Keratinocyte (primary cell): ENCODE measurements at regions not wholly inside any gene's neighbourhood (a gene's known extent, or its start where the extent isn't known, plus 50 kb on each side); places are given as distances from the start of the nearest gene placed in this dataset.

Source experiments
- DNase-seq: peaks from one replicate; pipeline ENCODE4 v3.0.0-alpha.2; 2011; ENCODE audit warnings: low read depth, missing footprints, low spot score
- FAIRE-seq: peaks from 2 replicates; lab custom pipeline; 2011; peaks lifted over from hg19 to GRCh38; lab: Jason Lieb, UNC
- H2AFZ ChIP-seq: 2 replicates; pipeline ENCODE4 v1.6.0; 2012; ENCODE audit warnings: low read length, control low read depth, inconsistent platforms; ENCODE audit not compliant: control insufficient read depth
- H3K27ac ChIP-seq: 2 replicates; pipeline ENCODE4 v1.5.1; 2011; ENCODE audit warnings: low read length; ENCODE audit not compliant: control insufficient read depth, insufficient read depth
- H3K27me3 ChIP-seq: 3 replicates; pipeline ENCODE4 v1.6.0; 2011; ENCODE audit warnings: low read length; ENCODE audit not compliant: control insufficient read depth, insufficient read depth; ENCODE audit errors: extremely low read depth
- H3K36me3 ChIP-seq, 2 experiments: 2 replicates in 1 of 2; 3 replicates in 1 of 2; pipeline ENCODE4 v1.5.1; 2011; ENCODE audit warnings: low read length in 2 of 2, mild to moderate bottlenecking in 1 of 2; ENCODE audit not compliant: control insufficient read depth in 2 of 2, insufficient read depth in 2 of 2; ENCODE audit errors: extremely low read depth in 1 of 2
- H3K4me1 ChIP-seq: 3 replicates; pipeline ENCODE4 v1.5.1; 2011; ENCODE audit warnings: low read length; ENCODE audit not compliant: control insufficient read depth, insufficient read depth; ENCODE audit errors: extremely low read depth
- H3K4me2 ChIP-seq: 3 replicates; pipeline ENCODE4 v1.6.0; 2011; ENCODE audit warnings: low read depth, low read length; ENCODE audit not compliant: control insufficient read depth, insufficient read depth; ENCODE audit errors: extremely low read depth
- H3K4me3 ChIP-seq, 3 experiments: fragments of 200-600 bp in 1 of 3; sonication (generic) in 1 of 3; 2 replicates in 2 of 3; 3 replicates in 1 of 3; pipeline ENCODE4 v1.5.1; 2011 to 2016; ENCODE audit warnings: low read length in 3 of 3, mild to moderate bottlenecking in 3 of 3, control low read depth in 2 of 3, inconsistent platforms in 1 of 3, low read depth in 1 of 3, mixed read lengths in 1 of 3, mixed run types in 1 of 3, moderate library complexity in 1 of 3; ENCODE audit not compliant: control insufficient read depth in 2 of 3, insufficient read depth in 2 of 3; ENCODE audit errors: extremely low read depth in 1 of 3
- H3K79me2 ChIP-seq: 2 replicates; pipeline ENCODE4 v1.6.0; 2012; ENCODE audit warnings: low read length; ENCODE audit not compliant: control insufficient read depth, insufficient read depth
- H3K9ac ChIP-seq: 3 replicates; pipeline ENCODE4 v1.6.0; 2011; ENCODE audit warnings: low read length; ENCODE audit not compliant: control insufficient read depth, insufficient read depth; ENCODE audit errors: extremely low read depth
- H3K9me1 ChIP-seq: 3 replicates; pipeline ENCODE4 v1.6.0; 2011; ENCODE audit warnings: low read length; ENCODE audit not compliant: control insufficient read depth, insufficient read depth; ENCODE audit errors: extremely low read depth
- H3K9me3 ChIP-seq: 2 replicates; pipeline ENCODE4 v1.5.1; 2012; ENCODE audit warnings: low read depth, low read length; ENCODE audit not compliant: control insufficient read depth
- H4K20me1 ChIP-seq: 3 replicates; pipeline ENCODE4 v1.6.0; 2011; ENCODE audit warnings: low read length; ENCODE audit not compliant: control insufficient read depth, insufficient read depth; ENCODE audit errors: extremely low read depth
- CTCF ChIP-seq, 3 experiments: IDR thresholded peaks in 1 of 3; conservative IDR thresholded peaks in 1 of 3; optimal IDR thresholded peaks in 1 of 3; 2 replicates in 2 of 3; 3 replicates in 1 of 3; pipeline versions ENCODE3 to v1.5.1; 2011; ENCODE audit warnings: low read length in 3 of 3, mild to moderate bottlenecking in 3 of 3, moderate library complexity in 2 of 3, control low read depth in 1 of 3, inconsistent platforms in 1 of 3; ENCODE audit not compliant: insufficient read depth in 2 of 3; ENCODE audit errors: extremely low read depth in 1 of 3
- EZH2 ChIP-seq: IDR thresholded peaks from one replicate; pipeline ENCODE4 v1.6.1; 2012; ENCODE audit warnings: inconsistent platforms, mild to moderate bottlenecking, low read length, moderate library complexity
- dilution Hi-C: fragments of 300-500 bp; cut with MboI; formaldehyde crosslinking; loops from one replicate; pipeline ENCODE4 v1.7.0; 2020; ENCODE audit warnings: low sequenced_read_pairs; ENCODE audit not compliant: extremely low pct_ligation_motif_present

- no peaks in the 10 kb centered on the region for H3K27me3 ChIP-seq
- no peak overlapping the region for H2AFZ ChIP-seq
- peaks cover 3% of the 10 kb centered on the region for H3K4me1 ChIP-seq
- dilution Hi-C loops = no loop called here
- FAIRE-seq (no peak), DNase-seq (no peak)
- no peak overlapping the region for H3K4me3 ChIP-seq
- H3K9me1 ChIP-seq = no peaks in the 10 kb centered on the region
- H3K27ac ChIP-seq = no peak overlapping the region
- H3K79me2 ChIP-seq = no peaks in the 10 kb centered on the region
- H3K4me2 ChIP-seq = no peak overlapping the region
- H3K9ac ChIP-seq = no peak overlapping the region
- H3K36me3 ChIP-seq = no peaks in the 10 kb centered on the region
- no peaks in the 10 kb centered on the region for H3K9me3 ChIP-seq
- TF ChIP-seq EZH2 = no peak
- TF ChIP-seq CTCF (optimal IDR thresholded peaks at IDR 0.05 in 1 of 3, IDR thresholded peaks at IDR 0.05 in 1 of 3, conservative IDR thresholded peaks at IDR 0.05 in 1 of 3; ENCODE audit: extremely low read depth in 1 of 3, insufficient read depth in 2 of 3, low read length in 3 of 3) = no peak
- H4K20me1 ChIP-seq = no peaks in the 10 kb centered on the region
These were observed 225.3 kb upstream of the SLC24A2 start for GRCh38 chr9:20014168-20014567.

- no peak for FAIRE-seq
- no peak for DNase-seq
- no peak for TF ChIP-seq EZH2
- no peak for TF ChIP-seq CTCF (optimal IDR thresholded peaks at IDR 0.05 in 1 of 3, IDR thresholded peaks at IDR 0.05 in 1 of 3, conservative IDR thresholded peaks at IDR 0.05 in 1 of 3; ENCODE audit: extremely low read depth in 1 of 3, insufficient read depth in 2 of 3, low read length in 3 of 3)
- Histone ChIP-seq H3K36me3 (no peaks in the 10 kb centered on the region), H3K9ac (no peak overlapping the region), H3K27me3 (no peaks in the 10 kb centered on the region), H2AFZ (no peak overlapping the region), H3K9me3 (no peaks in the 10 kb centered on the region), H3K79me2 (no peaks in the 10 kb centered on the region), H3K9me1 (no peaks in the 10 kb centered on the region), H3K4me3 (no peak overlapping the region), H4K20me1 (no peaks in the 10 kb centered on the region), H3K4me2 (no peak overlapping the region), H3K27ac (no peak overlapping the region), H3K4me1 (peaks cover 3% of the 10 kb centered on the region)
- dilution Hi-C loops = no loop called here
These were observed 223.4 kb upstream of the SLC24A2 start for GRCh38 chr9:20012232-20012631.
